H54 (cell line): ENCODE measurements at regions not wholly inside any gene's neighbourhood (a gene's known extent, or its start where the extent isn't known, plus 50 kb on each side); places are given as distances from the start of the nearest gene placed in this dataset.

Source experiments
- DNase-seq: peaks from one replicate; pipeline ENCODE4 v3.0.0; 2011; ENCODE audit warnings: low spot score, mixed read lengths; ENCODE audit not compliant: insufficient read length
- FAIRE-seq: peaks from 3 replicates; lab custom pipeline; 2011; peaks lifted over from hg19 to GRCh38; lab: Jason Lieb, UNC
- POLR2A ChIP-seq: IDR thresholded peaks from 2 replicates; pipeline ENCODE4 v1.6.1; 2011; ENCODE audit warnings: low read depth, mild to moderate bottlenecking, low read length

DNA sequence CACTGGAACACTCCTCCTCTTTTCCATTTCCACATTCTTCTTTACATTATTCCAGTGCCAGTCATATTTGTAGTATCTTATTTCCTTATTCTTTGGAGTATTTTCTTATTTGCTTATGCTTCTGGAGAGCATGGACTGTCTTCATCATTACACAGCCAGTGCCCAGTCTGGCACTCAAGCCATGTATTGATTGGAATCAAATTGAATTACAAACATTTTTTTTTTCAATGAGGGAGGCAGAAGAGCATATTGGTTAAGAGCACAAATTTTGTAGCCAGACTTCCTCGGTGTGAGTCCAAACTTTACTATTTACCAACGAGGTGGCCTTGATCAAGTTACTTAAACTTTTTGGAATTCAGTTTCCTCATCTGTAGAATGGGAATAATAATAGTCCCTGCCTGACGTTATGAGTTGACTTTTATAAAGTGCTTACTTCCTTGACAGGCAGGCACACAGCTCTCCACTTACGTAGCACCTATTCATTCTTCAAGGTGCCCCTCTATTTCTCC, 186.6 kb upstream of the BCL6 start:
- no peak for DNase-seq
- TF ChIP-seq POLR2A, result no peak
- FAIRE-seq, result no peak

DNA sequence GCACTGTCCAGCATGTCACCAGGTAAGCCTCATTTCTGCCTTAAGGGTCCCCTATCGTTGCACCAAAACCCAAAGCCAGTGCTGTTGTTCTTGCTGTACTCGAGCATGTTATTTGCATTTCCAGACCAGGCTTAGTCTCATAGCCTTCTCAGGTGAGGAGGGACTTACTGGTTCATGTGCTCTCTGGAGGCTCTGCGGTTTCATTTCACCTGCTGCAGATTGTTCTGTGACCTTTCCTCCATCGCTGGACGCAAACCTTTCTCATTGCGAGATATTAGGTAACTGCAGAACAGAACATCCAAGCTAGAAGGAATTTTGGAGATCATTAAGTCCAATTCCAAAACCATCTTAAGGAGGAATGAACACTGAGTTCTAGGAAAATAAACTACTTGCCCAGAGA, 187.3 kb upstream of the BCL6 start:
- no peak for FAIRE-seq
- DNase-seq, result no peak
- TF ChIP-seq POLR2A, result no peak

DNA sequence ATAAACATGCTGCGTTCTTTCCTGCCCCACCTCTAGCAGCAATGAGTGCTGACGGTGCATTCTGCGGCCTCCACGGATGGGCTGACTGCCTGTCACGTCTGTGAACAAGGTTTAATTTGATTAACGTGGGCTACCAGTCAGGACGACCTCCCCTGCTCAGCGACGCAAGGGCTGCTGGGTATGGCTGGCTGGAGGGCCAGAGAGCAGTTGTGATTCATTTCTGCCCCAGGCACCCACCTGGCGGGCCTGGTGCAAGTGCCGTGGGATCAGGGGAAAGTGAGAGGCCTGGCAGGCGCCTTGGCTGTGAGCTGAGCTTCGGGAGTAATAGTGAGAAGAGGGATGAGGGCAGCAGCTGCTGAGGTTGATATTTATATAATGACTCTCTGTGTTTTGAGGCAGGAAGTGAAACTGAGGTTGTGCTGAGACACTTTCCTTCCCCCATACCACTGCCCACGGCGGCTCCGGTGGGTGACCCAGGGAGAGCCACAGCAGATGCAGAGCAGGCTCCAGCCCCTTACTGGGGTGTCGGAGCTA, 190.4 kb upstream of the BCL6 start:
- FAIRE-seq, result no peak
- no peak for TF ChIP-seq POLR2A
- no peak for DNase-seq

DNA sequence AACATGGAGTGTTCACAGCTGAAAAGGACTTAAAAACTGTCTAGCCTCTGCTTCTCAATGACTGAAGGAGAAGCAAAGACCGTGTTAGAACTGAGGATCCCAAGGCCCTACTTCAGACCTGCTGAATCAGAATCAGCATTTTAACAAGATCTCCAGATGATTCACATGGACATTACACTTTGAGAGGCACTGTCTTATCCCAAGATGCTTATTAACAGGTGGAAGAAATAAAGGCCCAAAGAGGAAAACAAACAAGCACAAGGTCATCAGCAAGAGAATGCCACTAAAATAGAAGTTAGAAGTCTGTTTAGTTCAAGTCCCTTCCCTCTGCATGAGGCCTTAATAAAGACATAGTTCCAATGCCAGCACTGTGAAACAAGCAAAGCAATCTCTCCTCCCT, 191.4 kb upstream of the BCL6 start:
- DNase-seq (no peak), FAIRE-seq (no peak)
- TF ChIP-seq POLR2A, result no peak

DNA sequence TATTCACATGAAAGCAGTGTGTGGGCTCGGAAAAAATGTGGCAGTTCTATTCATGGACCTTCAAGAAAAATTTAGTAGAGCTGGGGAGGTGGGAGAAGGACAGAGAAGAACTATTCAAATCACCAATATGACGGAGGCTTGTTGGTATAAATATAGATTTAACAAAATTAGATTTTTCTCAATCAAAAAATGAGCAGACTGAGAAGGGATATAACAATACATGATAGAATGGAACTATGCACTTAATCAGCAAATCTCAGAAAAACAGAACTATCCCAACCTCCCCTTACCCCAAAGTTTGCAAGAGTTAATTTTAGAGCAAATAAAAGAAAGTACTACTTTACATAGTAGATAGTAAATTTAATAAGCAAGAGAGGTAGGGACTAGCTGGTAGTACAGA, 194.6 kb upstream of the BCL6 start:
- no peak for TF ChIP-seq POLR2A
- FAIRE-seq (no peak), DNase-seq (no peak)

DNA sequence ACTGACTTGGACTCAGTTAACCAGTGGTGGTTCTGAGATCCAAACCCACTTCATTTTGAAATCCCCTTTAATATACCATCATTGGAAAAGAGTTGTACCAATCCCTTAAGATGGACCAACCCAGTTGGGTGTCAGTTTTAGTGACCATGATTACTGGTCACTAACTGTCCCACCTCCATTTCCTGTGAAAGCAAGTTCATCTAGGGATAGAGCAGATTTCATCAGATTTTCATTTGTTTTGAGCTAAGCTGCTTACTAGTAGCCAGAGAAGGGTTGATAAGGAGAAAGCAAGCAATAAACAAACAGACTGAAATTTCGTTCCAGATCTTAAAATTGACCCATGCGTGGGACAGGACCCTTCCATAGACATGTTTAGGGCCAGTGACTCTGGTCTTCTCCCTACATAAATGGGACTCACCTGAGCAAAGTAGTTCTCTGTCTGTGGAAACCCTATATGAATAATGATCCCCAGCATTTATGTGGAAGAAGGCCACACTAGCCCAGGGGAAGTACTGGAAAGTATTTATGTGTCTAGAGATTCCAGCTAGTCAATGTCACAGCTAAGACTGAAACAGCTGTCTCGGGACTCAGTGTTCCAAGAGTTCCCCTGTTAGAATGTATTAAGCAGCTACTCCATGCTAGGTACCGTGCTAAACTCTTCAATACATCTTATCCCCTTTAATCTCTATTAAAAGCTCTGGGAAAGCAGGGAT, 196.0 kb upstream of the BCL6 start:
- TF ChIP-seq POLR2A, result no peak
- no peak for DNase-seq
- FAIRE-seq, result no peak

DNA sequence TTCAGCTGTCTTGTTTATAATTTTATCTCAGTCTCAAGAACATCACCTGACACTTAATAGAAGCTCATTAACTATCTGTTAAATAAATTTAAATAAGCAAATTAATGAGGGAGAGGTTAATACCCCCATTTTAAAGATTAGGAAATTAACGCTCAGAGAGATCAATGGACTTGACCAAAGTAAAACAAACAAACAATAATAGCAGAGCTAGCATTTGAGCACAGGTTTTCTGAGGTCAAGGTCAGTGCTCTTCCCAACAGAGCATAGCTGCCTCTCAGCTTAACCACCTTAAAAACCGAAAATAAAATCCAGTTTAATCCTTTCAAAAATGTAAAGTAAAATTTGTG, 196.6 kb upstream of the BCL6 start:
- FAIRE-seq, result no peak
- DNase-seq, result no peak
- TF ChIP-seq POLR2A, result no peak

DNA sequence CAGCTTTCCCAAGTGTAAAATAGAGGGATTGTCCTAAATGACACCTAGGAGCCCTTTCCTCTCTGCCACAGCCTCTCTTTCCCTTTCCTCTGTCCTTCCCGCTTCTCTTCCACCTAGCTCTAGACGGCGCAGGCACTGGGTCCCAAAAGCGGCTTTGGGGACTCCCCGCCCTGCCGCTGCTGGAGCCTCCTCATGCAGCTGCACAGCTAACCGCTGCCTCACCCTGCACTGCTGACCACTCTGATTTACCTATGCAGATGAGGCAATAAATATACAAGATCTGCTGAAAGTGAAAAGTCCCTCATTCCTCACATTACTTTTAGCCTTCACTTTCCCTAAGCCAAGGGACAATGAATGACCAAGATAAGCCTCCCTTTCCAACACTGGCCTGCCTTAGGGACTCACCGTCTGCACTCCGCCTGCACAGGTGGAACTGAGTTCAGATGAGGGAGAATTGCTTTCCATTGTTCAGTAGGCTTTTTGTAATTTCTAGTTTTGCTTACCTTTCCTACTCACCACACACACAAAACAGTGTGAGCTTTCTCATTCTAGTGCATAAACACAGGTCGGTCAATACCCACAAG, 197.5 kb upstream of the BCL6 start:
- DNase-seq, result no peak
- no peak for TF ChIP-seq POLR2A
- FAIRE-seq, result no peak

DNA sequence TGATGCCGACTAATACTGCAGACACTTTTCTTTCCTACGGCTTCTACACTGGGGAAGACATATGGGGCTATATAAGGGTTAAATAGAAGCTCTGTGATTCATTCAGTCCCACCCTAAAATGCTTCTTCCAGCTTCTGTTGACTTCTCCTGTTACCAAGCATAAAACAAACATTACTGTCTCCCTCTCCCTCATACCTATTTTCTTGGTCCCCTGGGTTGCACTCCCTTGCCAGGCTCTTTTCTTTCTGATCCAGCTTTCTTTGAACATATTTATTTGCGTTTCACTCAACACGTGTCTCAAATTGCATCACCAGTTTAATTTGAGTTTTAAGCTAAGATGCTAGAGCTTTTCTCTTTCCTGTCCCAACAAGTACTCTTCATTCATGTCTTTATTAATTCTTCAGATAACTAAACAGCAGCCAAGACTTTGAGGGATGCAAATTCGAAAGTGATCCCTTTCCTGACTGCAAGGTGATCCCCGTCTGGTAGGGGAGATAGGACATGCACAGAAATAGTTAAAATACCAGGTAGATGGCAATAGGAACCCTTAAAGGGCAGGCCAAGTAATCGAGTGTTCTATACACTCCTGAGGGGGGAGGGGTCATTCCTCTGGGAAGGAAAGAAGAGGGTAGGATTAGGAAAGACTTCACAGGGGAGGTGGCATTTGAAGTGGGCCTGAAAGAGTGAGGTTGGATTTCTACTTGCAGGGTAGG, 198.6 kb upstream of the BCL6 start:
- no peak for DNase-seq
- TF ChIP-seq POLR2A, result no peak
- no peak for FAIRE-seq

DNA sequence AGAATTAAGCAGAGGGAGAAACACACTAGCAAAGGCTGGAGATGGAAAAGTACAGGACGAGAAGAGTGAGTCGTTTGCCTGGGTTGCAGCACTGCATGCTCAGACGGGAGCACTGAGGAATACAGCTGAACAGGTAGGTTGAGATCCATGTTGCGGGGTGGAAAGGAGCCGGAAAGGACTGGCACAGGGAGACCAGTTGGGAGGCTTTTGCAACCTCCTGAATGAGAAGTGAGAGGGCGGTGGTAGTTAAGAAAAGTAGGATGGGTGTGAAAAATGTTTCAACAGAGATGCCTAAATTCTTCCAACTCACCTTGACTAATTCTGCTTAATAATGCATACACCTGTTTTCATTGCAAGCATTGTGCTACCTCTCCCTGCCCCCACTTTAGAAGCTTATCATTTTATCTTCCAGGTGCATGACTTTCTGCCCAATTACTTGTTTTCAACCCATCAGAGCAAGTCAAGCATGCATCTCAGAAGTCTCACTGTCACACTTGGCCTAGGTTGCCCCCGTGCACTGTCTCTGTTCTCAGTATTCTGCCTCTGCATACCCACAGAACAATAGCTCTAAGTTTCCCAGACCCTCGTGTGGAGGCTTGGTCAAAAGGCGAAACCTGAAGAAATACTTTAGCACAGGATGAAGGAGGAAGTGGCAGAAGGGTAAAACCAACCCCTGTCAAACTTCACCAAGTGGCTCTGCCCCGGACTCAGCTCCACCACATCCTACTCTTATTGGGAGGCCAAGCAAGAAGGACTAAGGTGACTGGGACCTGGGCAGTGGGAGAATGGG, 199.3 kb upstream of the BCL6 start:
- FAIRE-seq (no peak), DNase-seq (no peak)
- TF ChIP-seq POLR2A, result no peak

DNA sequence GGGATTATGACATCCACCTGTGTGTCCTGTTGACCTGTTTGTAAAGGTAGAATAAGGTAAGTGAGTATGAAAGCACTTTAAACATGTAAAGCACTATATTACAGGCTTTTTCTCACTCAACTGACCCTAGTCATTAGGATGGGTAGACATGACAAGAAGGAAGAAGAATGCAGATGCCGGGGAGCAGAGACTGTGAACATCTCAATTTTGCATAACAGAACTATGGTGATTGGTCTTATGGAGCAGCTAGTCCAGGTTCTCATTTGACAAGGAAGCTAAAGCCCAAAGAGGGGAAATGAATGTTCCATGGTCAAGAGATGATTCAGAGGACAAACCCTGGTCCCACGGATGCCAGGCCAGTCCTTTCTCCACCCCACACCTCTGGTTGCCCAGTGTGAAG, 200.1 kb upstream of the BCL6 start:
- FAIRE-seq, result no peak
- no peak for DNase-seq
- no peak for TF ChIP-seq POLR2A

DNA sequence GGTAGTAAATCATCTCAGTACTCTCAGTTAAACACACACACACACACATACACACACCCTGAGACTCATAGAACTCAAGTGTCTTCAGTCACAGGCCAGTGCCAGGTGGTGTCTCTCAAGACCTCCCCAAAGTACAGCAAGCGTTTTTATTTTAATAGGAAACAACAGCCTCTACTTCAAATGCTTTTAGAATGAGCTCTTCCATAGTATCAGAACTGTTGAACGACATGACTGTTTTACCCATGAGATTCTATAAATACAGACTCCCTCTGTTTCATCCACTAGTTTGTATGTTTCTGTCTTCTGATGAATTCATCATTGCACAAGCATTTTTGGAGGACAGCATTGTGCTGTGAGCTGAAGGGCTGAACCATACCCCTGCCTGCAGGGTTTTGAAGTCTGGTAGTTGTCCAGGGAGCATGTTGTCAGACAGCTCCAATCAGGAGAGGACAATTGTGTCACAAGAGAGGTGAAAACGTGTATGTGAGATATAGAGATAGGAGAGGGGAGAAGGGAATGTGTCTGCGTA, 201.0 kb upstream of the BCL6 start:
- FAIRE-seq, result no peak
- DNase-seq, result no peak
- no peak for TF ChIP-seq POLR2A

DNA sequence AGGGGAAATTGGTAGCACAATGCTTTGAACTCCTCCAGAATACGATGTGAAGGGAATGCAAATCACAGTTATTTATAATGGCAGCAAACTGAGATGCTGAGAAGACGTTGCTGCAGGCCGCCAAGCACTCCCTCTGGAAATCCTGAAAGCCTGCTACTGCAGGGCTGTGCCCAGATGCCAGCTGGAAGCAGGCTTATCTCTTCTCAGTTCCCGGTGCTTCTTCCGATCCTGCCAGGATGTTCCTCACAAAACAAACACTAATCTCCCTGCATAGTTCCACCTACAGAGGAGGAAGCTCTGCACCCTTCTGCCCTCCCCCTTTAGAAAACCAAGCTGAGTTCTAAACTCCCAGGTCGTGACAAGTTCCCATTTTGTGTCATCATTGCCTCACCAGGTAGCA, 201.7 kb upstream of the BCL6 start:
- no peak for FAIRE-seq
- TF ChIP-seq POLR2A, result no peak
- DNase-seq, result no peak
